ENCODE measurements at regions not wholly inside any gene's neighbourhood (a gene's known extent, or its start where the extent isn't known, plus 50 kb on each side); places are given as distances from the start of the nearest gene placed in this dataset.
"Not testable (repeated sequence)": the region's sequence is repeated elsewhere in the genome, so short reads cannot be mapped to it uniquely, and the experiment has no call there.

DNA sequence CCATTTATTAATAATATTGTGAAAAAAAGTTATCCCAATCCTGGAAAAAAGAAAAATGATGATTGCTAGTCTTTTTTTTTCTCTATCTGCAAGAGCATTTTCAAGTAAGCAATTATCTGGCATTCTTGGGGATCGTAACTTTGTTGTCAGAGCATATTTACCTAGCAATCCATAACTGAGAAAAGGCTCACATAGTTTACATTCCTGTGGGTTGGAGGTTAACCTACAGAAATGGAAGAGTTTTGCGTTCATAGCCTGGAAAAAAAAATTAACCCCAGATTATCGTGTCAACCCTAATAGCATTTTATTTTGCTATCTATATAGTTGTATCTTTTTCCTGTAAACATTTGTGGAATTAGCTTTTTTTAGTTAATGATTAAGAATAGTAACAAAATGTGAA, 292.3 kb downstream of the DAD1 start:
- no peak for DNase-seq (ENCODE audit: low spot score)

DNA sequence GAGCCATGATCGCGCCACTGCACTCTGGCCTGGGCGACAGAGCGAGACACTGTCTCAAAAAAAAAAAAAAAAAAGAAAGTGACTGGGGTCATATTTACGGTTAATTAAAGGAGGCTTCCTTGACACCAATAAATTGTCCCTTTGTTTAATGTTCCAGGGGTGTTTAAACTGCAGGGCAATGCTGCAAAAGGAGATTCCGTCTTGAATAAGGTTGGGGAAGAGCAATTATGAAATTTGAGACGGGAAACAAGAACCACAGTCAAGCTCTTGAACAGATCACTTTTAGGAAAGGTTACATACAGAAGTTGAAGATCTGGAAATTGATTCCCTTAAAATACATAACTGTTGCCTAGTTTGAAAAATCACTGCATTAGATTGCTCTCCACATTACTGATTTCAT, 292.9 kb downstream of the DAD1 start:
- DNase-seq (ENCODE audit: low spot score): no peak

DNA sequence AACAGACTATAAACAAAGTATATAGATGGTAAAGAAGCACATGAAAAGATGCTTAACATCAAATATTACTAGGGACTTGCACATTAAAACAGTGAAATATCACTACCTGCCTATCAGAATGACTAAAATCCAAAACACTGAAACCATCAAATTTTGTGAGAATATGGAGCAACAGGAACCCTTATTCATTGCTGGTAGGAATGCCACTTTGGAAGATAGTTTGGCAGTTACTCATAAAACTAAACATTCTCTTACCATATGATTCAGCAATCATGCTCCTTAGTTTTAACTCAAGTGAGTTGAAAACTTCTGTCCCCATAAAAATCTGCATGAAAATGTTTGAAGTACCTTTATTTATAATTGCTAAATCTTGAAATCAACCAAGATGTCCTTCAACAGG, 297.6 kb downstream of the DAD1 start:
- DNase-seq (ENCODE audit: low spot score): no peak

DNA sequence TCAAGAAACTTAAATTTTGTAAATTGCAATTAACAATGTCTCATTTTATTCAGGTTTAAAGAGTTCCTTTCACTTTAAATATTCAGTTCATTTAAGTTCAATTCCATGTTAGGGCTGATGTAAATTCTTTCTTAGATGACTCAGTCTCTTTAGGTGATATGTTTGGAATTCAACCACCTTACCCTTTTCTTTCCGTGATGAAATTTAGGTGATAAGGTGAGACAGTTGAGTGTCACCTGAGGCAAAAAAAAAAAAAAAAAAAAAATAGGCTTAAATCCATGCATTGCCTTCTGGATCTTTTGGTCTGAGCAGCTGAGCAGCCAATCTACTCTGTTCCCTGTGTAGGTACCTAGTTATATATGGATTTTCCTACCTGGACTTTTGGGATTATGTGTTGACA, 299.5 kb downstream of the DAD1 start:
- no peak for DNase-seq (ENCODE audit: low spot score)

DNA sequence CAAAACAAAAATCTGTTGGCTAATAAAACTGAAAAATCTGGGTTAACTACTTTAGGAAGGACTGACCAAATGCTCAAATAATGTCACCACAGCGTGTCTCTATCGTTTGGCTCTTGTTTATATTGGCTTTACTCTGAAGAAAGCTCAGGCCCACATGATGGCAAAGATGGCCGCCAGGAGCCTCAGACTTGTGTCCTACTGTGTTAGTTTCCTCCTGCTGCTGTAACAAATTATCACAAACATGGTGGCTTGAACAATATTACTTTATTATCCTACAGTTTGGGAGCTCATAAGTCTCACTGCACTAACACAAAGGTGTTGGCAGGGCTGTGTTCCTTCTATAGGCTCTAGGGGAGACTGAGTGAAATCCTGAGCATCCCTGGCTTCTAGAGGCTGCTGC, 303.0 kb downstream of the DAD1 start:
- DNase-seq (ENCODE audit: low spot score): no peak

DNA sequence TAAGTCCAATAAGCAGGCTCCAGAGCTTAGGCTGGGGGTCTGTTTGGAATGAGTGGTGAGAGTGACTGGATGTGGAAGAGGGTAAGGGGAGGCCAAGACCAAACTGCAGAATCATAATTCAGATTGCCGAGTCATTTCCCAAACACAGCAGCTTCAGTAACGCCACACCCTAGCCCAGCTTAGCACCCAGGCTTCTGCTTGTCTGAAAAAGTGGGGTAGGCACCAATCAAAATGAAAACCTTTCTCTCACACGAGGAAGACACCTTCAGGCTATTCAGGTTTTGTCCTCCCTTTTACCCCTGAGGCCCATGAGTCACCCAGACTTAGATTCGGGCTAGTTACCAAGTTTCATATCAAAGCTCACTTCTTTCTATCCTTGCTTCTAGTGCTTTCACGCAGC, 306.1 kb downstream of the DAD1 start:
- no peak for DNase-seq (ENCODE audit: low spot score)

DNA sequence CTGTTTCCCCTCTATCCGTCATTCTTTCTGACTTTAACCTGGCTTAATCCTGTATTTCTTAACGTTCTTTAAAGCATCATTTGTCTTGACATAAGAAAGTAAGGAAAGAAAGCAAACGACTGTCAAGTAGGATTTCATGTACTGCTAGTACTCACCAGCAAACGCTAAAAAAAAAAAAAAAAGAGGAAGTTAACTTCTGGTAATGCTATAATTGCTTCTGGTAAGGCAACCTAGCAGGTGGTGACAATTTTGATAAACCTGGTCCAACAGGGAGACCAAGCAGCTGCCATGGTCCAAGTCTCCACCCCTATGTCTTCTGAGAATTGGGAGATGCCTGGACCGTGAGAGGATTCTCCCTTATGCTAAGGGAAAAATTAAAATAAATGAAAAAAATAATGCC, 306.6 kb downstream of the DAD1 start:
- DNase-seq (ENCODE audit: low spot score): no peak

DNA sequence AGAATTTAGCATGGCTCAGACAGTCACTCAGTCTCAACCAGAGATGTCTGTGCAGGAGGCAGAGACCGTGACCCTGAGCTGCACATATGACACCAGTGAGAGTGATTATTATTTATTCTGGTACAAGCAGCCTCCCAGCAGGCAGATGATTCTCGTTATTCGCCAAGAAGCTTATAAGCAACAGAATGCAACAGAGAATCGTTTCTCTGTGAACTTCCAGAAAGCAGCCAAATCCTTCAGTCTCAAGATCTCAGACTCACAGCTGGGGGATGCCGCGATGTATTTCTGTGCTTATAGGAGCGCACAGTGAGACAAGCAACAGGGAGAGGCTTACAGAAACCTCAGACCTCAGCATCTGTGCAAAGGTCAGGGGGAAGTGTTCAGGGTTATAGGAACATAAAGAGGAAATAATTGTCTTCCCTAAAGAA, 307.6 kb downstream of the DAD1 start:
- DNase-seq (ENCODE audit: low spot score): not testable (repeated sequence)

DNA sequence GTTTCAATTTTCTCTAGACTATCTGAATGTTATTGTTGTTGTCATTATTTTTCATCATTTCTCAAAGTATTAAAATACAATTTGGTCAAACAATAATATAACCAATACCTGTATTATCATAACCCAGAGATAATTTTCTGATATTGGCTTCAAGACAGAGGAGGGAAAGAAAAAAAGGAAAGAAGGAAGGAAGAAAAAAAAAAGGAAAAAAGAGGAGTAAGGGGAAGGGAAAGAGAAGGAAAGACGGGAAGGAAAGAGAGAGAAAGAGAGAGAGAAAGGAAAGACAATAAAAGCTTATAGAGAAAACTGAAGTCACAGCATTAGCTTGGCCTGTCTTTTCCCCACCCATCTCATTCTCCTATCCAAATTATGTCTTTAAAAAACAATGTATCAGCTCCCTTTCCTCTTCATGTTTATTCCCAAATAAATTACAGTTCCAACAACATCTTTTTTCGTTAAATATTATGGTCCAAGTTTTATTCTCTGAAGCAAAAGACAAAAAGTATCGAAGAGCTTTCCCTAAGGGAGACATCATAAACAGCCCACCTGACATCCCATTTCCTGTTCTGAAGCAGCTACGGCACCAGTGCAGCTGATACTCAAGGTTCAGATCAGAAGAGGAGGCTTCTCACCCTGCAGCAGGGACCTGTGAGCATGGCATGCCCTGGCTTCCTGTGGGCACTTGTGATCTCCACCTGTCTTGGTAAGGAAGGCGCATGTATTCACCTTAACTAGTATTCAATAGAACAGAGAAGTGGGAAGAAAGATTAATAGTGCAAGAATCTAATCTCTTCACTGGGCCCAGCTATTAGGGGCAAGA, 308.3 kb downstream of the DAD1 start:
- DNase-seq (ENCODE audit: low spot score): no peak

DNA sequence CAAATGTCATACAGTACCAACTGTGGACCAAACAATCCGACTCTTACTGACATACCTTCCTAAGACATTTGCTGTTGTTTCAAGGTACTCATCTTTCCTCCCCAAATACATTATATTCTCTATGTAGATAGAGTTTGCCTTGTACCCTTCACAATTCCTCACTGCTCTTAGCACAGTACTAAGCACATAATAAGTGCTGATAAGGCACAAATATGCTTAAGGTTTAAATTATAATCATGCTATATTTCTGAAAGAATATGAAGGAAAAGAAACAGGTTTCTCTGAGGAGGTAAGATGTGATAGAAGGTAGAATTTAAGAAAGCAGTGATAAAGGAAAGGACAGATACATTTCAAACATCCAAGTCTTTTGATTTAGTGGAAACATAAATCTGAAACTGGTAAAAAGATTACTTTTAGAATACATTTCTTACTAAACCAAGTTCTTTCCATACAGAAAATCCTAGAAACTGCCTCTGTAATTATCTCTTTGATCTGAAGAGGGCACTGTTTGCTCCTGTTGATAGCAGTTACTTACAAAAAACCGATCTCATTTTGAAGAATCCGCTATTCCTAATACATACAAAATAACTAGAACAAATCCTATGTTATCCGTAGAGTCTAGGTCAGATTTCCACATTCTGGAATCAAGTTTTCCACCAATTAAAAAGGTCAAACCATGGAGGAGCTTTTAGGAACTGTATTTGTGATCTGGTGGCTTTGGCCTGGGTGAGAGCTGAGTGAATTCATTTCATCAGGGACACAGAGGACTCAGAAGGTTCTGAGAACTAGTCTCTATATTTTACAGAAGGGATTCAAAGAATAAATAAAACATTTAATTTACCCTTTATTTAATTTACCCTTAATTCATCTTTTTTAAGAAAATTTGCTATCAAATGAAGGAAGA, 311.9 kb downstream of the DAD1 start:
- DNase-seq (ENCODE audit: low spot score): no peak

DNA sequence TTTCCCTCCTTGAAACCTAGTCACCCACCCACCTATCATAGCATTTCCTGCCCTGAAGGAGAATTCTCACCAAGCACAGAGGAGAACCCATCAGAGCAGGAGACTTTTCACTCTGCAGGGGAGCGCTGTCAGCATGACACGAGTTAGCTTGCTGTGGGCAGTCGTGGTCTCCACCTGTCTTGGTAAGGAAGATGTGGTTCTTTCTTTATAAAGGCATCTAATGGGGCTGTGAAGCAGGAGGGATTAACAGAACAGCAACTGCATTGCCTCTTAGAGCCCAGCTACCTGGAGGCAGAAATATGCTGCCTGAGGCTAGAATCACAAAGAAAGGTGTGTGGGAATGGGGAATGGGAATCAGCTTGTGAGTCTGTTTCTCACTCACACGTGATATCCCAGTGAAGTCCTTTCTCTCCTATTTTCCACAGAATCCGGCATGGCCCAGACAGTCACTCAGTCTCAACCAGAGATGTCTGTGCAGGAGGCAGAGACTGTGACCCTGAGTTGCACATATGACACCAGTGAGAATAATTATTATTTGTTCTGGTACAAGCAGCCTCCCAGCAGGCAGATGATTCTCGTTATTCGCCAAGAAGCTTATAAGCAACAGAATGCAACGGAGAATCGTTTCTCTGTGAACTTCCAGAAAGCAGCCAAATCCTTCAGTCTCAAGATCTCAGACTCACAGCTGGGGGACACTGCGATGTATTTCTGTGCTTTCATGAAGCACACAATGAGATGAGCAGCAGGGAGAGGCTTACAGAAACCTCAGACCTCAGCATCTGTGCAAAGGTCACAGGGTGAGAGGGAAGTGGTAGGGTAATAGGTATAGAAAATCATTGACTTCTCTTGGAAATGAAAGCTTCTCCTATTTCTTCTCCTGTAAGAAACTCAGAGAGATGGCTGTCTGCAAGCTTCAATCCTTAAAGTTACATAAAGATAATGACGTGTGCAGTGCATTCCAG, 316.9 kb downstream of the DAD1 start:
- no peak for DNase-seq (ENCODE audit: low spot score)

DNA sequence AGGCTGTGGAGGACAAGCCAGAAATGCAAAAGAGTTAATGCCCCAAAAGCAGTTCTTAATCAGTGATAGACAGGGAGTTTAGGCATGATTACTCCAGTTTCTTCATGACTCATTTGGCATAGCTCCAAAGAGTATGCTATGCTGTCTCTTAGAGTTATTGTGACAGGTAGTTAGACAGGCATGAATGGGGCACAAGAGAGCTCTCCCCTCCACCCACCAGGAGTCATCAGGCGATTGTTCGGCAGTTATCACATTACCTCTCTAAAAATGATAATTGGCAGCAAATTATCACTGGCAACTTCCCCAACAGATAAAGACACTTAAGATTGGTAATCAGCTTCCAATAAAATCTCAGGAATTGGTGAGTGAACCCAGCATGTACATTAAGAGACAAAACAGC, 320.1 kb downstream of the DAD1 start:
- DNase-seq (ENCODE audit: low spot score): no peak

DNA sequence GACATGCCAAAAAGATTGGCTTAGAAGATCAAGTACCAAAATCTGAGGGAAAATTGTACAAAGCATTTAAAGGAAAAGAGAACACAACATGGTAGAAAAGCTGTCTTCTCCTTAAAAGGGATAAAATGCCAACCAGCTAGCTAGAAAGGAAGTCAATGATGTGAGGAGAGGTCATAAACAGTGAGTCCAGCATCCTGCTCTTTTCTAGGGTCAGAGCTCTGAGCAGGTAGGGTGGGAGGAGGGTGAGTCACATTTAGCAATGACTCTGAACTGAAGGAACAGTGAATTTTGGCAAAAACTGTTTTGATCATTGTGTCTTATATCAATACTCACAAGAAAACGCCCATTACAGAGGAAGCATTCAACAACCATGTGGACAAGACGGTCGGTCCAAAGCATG, 322.3 kb downstream of the DAD1 start:
- no peak for DNase-seq (ENCODE audit: low spot score)

DNA sequence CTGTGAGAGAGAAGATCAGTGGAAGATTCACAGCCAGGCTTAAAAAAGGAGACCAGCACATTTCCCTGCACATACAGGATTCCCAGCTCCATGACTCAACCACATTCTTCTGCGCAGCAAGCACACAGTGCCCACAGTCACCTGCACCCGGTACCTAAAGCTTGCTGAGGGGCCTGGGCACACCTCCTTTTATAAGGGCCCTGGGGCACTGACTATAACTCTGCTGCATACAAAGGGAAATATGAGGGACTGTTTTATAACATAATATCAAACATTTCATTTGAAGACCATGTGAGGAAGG, 322.9 kb downstream of the DAD1 start:
- no peak for DNase-seq (ENCODE audit: low spot score)

DNA sequence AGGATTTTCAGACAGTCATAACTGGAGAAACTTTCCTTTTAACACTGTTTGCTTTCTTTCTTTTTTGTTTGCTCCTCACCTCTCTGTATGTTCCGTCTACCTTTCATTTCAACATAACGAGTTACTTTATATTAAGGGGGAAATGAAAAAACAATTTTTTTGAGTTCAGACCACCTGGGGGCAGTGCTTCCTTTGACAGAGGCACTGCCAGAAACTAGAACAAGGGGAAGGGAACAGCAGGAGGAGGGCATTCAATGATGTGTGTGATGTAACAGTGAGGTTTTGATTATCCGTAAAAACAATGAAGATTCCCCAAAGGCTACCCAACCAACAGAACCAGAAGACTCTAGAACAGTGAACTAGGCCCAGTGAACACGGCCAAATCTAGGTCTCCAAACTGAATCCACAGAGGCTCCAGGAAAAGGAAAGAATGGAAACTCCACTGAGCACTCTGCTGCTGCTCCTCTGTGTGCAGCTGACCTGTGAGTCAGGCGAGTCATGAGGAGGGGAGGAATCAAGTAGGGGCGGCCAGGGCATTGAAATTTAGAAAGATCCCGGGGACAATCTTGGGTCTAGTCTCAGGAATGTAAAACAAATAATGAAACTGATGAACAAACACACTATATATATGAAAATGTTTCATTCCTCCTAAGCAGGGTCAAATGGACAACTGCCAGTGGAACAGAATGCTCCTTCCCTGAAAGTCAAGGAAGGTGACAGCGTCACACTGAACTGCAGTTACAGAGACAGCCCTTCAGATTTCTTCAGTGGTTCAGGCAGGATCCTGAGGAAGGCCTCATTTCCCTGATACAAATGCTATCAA, 323.5 kb downstream of the DAD1 start:
- DNase-seq (ENCODE audit: low spot score): no peak

DNA sequence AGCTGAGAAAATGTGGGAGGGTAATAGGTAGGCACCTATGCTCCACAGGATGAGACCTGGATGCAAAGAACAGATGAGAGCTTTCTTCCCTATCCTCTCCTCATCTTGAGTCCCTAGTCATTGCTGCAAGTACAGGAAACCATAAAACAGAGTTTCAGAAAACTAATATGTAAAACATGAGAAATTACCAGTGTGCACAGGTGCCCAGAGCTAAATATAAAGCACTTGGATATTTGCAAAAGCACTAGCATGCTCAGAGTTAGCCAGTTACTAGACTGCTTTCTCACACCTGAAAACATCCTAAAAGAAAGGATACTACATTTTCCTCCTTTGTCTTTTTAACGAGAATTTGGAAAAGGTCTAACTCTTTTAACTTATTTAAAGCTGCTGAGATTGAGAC, 324.3 kb downstream of the DAD1 start:
- no peak for DNase-seq (ENCODE audit: low spot score)

DNA sequence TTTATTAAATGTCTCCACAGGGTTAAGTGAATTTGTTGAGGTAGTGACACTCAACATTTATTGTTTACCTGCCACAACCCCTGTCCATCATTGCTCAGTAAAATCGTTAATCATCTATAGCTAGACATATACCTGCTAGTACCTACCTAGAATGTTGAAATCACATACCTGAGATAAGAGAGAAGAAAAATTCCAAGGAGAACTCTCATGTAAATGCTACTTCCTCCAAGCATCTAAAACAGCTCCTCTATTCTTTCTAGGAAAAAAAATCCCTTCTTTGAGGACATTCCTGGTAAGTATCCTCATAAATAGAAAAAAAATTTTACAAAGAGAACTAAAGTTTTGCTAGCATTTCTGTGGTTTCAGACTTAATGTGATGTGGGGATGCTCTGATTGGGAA, 325.1 kb downstream of the DAD1 start:
- DNase-seq (ENCODE audit: low spot score): no peak

DNA sequence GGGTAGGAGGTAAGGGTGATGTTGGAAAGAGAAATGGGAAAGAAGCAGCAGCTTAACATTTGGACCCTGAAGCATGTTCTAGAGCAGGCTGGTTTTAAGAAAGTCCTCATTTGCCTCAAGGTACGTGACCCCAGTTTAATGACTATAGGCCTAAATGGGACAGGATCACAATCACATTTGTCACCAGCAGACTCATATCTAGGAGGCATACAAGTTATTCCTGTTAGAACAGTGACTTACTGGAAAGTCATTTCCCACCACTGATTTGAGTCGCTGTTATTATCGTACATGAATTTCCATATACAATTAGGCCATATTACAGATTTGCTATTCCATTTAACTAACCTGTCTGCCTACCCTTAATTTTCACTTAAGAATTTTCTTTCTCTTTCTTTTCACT, 326.1 kb downstream of the DAD1 start:
- no peak for DNase-seq (ENCODE audit: low spot score)

DNA sequence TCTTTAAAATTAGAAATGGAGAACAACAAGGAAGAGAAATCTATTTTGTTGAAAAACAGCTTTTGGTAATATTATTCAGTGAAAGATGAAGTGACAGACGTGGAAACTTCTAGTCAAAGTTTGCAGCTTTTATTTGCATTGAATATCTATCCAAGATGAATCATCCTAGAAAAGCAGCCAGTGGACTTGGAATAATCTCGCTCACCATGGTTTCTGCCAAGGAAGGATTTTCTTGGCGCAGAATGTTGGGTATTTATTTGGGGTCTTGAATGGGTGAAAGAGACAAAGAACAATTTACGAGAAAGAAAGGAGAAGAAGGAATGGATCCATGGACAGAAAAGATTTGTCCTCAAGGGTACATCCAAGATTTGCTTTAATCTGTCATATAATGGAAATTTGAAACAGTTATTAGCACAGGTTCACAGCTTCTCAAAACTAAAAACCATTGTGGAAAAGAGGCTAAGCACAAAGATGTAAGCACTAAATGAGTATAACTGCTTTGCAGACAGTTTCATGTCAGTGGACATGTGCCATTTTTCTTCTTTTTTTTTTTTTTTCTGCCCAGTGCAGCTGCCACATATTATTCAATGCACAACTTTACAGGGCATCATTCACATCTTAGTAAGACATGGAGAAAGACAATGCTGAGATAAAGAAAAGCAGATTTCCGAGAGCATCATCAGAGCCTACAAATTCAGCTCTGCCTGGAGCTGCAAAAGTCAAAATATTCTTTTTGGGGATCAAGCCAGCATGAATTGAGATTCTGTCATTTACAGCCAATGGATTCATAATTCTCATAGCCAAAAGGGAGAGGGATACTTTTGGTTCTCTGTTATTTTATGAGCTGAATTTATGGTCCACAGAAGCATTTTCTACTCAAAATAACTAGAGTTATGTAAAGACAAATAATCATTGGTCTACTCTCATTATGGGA, 333.7 kb downstream of the DAD1 start:
- DNase-seq (ENCODE audit: low spot score): no peak

DNA sequence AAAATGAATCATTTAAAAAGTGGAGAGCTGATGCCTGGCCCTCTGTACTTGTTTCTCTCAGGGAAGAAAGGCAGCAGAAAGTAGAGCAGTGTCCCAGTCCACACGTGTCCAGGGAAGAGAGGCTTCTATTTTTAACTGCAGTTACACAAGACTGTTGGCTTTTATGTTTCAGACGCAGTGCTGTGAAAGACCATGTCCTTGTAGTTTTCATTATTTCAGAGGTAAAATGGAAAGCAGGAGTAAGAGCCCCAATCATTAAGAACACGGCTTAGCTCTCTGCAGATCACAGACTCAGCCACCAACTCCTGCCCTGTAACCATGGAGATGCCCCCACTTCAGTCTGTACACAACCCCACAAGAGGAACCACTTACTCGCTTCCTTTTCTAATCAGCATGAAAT, 336.3 kb downstream of the DAD1 start:
- no peak for DNase-seq (ENCODE audit: low spot score)

Data from activated CD4-positive, alpha-beta T cell treated with anti-CD3 and anti-CD28 coated beads, Interleukin-2, Interleukin-4, amounts not matched to agents 100 ng/mL and 50 ng/mL, durations not matched to agents 16 hours and 8 hours (primary cell).